Neuronal stem cell (in vitro differentiated cells): ENCODE measurements at regions not wholly inside any gene's neighbourhood (a gene's known extent, or its start where the extent isn't known, plus 50 kb on each side); places are given as distances from the start of the nearest gene placed in this dataset.

Experiments
- DNase-seq: peaks from one replicate; pipeline ENCODE4 v3.0.0-alpha.2; 2013; ENCODE audit warnings: low spot score
- H2AFZ ChIP-seq: one replicate; pipeline ENCODE4 v1.6.1; 2013; ENCODE audit warnings: mild to moderate bottlenecking, low read length, inconsistent platforms
- H2AK5ac ChIP-seq: 2 replicates; pipeline ENCODE4 v1.6.1; 2013; ENCODE audit warnings: low read depth, mild to moderate bottlenecking, inconsistent platforms, low read length, moderate library complexity, mixed read lengths
- H2BK120ac ChIP-seq: 2 replicates; pipeline ENCODE4 v1.6.1; 2013; ENCODE audit warnings: low read depth, mild to moderate bottlenecking, inconsistent platforms, low read length, moderate library complexity, mixed read lengths
- H2BK12ac ChIP-seq: one replicate; pipeline ENCODE4 v1.6.1; 2013; ENCODE audit warnings: low read length, inconsistent platforms
- H2BK15ac ChIP-seq: 2 replicates; pipeline ENCODE4 v1.6.1; 2013; ENCODE audit warnings: mild to moderate bottlenecking, low read length, inconsistent platforms, mixed read lengths
- H2BK5ac ChIP-seq: one replicate; pipeline ENCODE4 v1.6.1; 2013; ENCODE audit warnings: inconsistent platforms, mild to moderate bottlenecking, low read length, moderate library complexity
- H3K14ac ChIP-seq: one replicate; pipeline ENCODE4 v1.6.1; 2013; ENCODE audit warnings: low read length, inconsistent platforms
- H3K18ac ChIP-seq: 2 replicates; pipeline ENCODE4 v1.6.1; 2013; ENCODE audit warnings: low read length, inconsistent platforms
- H3K23ac ChIP-seq: 2 replicates; pipeline ENCODE4 v1.6.1; 2013; ENCODE audit warnings: low read depth, mild to moderate bottlenecking, mixed read lengths, low read length, inconsistent platforms; ENCODE audit not compliant: poor library complexity
- H3K27ac ChIP-seq: replicated peaks from 3 replicates; pipeline ENCODE4 v1.5.1; 2013; ENCODE audit warnings: low read length, inconsistent platforms
- H3K27me3 ChIP-seq, 3 experiments: 2 replicates each; pipeline ENCODE4 v1.6.1; 2013; ENCODE audit warnings: low read length in 3 of 3, mild to moderate bottlenecking in 2 of 3, inconsistent platforms in 1 of 3, low read depth in 1 of 3, mixed read lengths in 1 of 3, moderate library complexity in 1 of 3; ENCODE audit not compliant: control insufficient read depth in 3 of 3, insufficient read depth in 3 of 3
- H3K36me3 ChIP-seq, 2 donors: replicated peaks in 1 of 2; 2 replicates each; pipeline ENCODE4 v1.6.1; 2013; ENCODE audit warnings: low read length in 2 of 2; ENCODE audit not compliant: control insufficient read depth in 2 of 2, insufficient read depth in 2 of 2
- H3K4ac ChIP-seq: 2 replicates; pipeline ENCODE4 v1.6.1; 2013; ENCODE audit warnings: inconsistent platforms, mild to moderate bottlenecking, low read length, moderate library complexity
- H3K4me1 ChIP-seq, 2 donors: 1 replicate in 1 of 2; 2 replicates in 1 of 2; pipeline ENCODE4 v1.6.1; 2013; ENCODE audit warnings: low read length in 2 of 2, low read depth in 1 of 2; ENCODE audit not compliant: control insufficient read depth in 2 of 2, insufficient read depth in 1 of 2
- H3K4me2 ChIP-seq: one replicate; pipeline ENCODE4 v1.6.1; 2013; ENCODE audit warnings: mild to moderate bottlenecking, low read length, inconsistent platforms; ENCODE audit not compliant: insufficient read depth, poor library complexity, severe bottlenecking
- H3K4me3 ChIP-seq, 2 donors: 2 replicates each; pipeline ENCODE4 v1.5.1; 2013; ENCODE audit warnings: low read length in 2 of 2, mild to moderate bottlenecking in 2 of 2, inconsistent platforms in 1 of 2, moderate library complexity in 1 of 2
- H3K79me1 ChIP-seq: one replicate; pipeline ENCODE4 v1.6.1; 2013; ENCODE audit warnings: low read depth, mild to moderate bottlenecking, inconsistent platforms, low read length, moderate library complexity
- H3K9ac ChIP-seq: one replicate; pipeline ENCODE4 v1.6.1; 2013; ENCODE audit warnings: mild to moderate bottlenecking, low read depth, low read length, inconsistent platforms; ENCODE audit not compliant: poor library complexity
- H3K9me3 ChIP-seq, 2 donors: replicated peaks in 1 of 2; 2 replicates each; pipeline versions ENCODE3 to v1.6.1; 2013; ENCODE audit warnings: low read length in 2 of 2, mild to moderate bottlenecking in 2 of 2, inconsistent platforms in 1 of 2, low read depth in 1 of 2, mixed read lengths in 1 of 2, moderate library complexity in 1 of 2; ENCODE audit not compliant: control insufficient read depth in 2 of 2, insufficient read depth in 1 of 2
- H4K8ac ChIP-seq: one replicate; pipeline ENCODE4 v1.6.1; 2013; ENCODE audit warnings: low read depth, mild to moderate bottlenecking, inconsistent platforms, low read length, moderate library complexity
- H4K91ac ChIP-seq: one replicate; pipeline ENCODE4 v1.6.1; 2013; ENCODE audit warnings: low read length, low read depth, mild to moderate bottlenecking, inconsistent platforms; ENCODE audit not compliant: poor library complexity
- whole genome bisulfite sequencing, 2 donors: extraction: QIAGEN DNeasy Blood & Tissue Kit; methylation state at CpG; one replicate each; pipeline ENCODE4 v1.1.7; 2013; ENCODE audit warnings: missing lambda C conversion rate in 2 of 2, mixed read lengths in 1 of 2; ENCODE audit not compliant: insufficient read length in 2 of 2, insufficient replicate concordance in 1 of 2; ENCODE audit errors: extremely low coverage in 2 of 2; 5-methylcytosine and 5-hydroxymethylcytosine counted together

DNA sequence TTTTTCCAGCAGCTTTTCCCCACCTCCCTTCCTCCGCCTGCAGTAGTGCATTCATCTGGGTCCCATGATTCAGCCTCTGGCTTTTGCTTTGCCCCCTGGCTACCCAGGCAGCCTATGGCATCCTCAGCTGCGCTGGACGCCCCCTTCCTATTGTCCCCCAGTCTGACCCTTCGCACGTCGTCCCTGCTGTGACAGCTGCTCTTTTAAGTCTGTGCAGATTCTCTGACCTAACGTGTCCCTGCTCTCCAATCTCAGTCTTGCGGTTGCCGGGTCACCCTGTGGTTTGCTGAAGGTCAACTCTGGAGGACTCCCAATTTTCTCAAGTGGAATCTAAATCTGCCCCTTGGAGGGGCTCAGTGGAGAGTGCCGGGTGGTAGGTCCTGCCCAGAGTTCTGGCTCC is 294.3 kb downstream of the CDC5L start:
- Histone ChIP-seq H3K27me3 (no peaks in the 10 kb centered on the region), H2BK5ac (no peak overlapping the region), H2BK15ac (peak overlapping the region; percentile 5), H3K9me3 (peaks cover 0 to 8% of the 10 kb centered on the region in 2 donors), H3K18ac (peak overlapping the region; percentile 45), H4K91ac (no peak overlapping the region), H3K9ac (no peak overlapping the region), H2BK12ac (no peak overlapping the region), H3K4me2 (no peak overlapping the region), H2AK5ac (no peak overlapping the region), H4K8ac (no peak overlapping the region), H3K23ac (no peak overlapping the region), H3K4ac (no peak overlapping the region), H2BK120ac (no peak overlapping the region), H3K4me1 (peaks cover 9 to 28% of the 10 kb centered on the region in 2 donors), H3K4me3 (no peak overlapping the region), H3K14ac (no peak overlapping the region), H2AFZ (no peak overlapping the region), H3K36me3 (no peaks in the 10 kb centered on the region), H3K79me1 (no peaks in the 10 kb centered on the region), H3K27ac (no peak overlapping the region)
- DNase-seq, result no peak
- WGBS, 2 donors, result no CpG with 5 or more reads among the region's 10 CpGs

DNA sequence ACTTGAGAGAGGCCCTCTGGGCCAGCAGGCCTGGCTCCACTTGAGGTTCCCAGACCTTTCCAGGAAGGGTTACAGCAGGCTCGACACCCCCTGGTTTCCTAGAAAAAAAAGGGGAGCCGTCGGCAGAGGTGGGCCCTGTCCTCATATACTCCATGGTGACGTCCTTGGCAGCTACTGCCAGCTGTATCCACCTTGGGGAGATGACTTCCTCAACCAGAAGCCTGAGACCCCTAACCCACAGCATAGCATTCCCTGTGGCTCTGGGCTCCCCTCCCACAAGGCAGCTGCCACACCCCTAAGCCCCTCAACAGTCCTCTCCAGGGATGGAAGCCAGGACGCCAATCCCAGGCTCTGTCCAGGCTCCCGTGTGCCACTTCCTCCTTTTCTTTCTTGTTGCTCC is 294.8 kb downstream of the CDC5L start:
- Histone ChIP-seq H3K18ac (peak overlapping the region; percentile 50), H3K14ac (no peak overlapping the region), H3K4me2 (no peak overlapping the region), H3K4ac (no peak overlapping the region), H3K27ac (no peak overlapping the region), H3K27me3 (no peaks in the 10 kb centered on the region), H3K79me1 (no peaks in the 10 kb centered on the region), H3K9me3 (peaks cover 0 to 8% of the 10 kb centered on the region in 2 donors), H2BK15ac (peak overlapping the region; percentile 5), H2AFZ (no peak overlapping the region), H3K36me3 (no peaks in the 10 kb centered on the region), H2BK12ac (no peak overlapping the region), H3K23ac (no peak overlapping the region), H4K8ac (no peak overlapping the region), H3K4me3 (no peak overlapping the region), H2AK5ac (peak overlapping the region; percentile 12), H2BK120ac (no peak overlapping the region), H3K4me1 (peaks cover 9 to 28% of the 10 kb centered on the region in 2 donors), H2BK5ac (no peak overlapping the region), H3K9ac (no peak overlapping the region), H4K91ac (peak overlapping the region; percentile 61)
- no CpG with 5 or more reads among the region's 6 CpGs for WGBS, 2 donors
- no peak for DNase-seq

DNA sequence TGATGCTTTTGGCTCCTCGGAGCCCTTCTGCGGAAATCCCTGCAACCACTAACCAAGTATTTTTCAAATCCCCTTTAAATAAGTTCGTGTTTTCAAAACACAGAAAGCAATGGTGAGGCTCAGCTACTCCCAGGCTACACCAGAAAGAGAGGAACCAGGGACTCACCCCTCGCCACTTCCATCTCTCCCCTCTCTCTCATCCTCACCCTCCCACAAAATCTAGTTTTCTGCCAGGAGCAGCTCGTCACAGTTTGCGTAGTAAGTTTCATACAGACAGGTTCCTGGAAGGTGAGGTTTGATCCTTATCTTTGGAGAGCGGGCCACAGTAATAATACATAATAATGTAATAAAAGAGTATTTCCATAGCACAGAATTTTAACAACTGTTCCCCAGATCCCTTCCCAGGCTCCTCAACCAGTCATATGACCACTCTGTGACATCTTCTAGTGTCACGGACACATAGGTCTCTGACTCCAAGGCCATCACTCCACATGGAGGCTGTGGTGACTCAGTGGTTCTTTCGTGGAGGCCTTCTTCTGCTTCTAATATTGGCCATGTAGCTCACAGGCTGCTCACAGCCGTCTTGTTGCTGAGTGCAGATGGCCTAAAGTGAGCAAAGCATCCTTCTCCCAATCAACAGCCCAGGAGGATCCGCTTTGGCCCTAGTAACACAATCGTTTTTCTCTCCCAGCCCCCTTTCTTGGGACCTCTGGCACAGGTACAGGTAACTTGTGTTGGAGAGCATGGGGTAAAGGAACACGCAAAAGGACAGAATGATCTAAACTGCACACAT is 295.7 kb downstream of the CDC5L start:
- Histone ChIP-seq H2BK15ac (no peak overlapping the region), H3K27me3 (no peaks in the 10 kb centered on the region), H3K14ac (no peak overlapping the region), H4K8ac (no peak overlapping the region), H3K4ac (no peak overlapping the region), H2BK5ac (no peak overlapping the region), H3K9me3 (peaks cover 0 to 10% of the 10 kb centered on the region in 2 donors), H2BK120ac (no peak overlapping the region), H3K36me3 (no peaks in the 10 kb centered on the region), H3K4me3 (no peak overlapping the region), H3K79me1 (no peaks in the 10 kb centered on the region), H3K18ac (no peak overlapping the region), H2AFZ (no peak overlapping the region), H3K4me1 (peaks cover 9 to 28% of the 10 kb centered on the region in 2 donors), H3K23ac (no peak overlapping the region), H3K4me2 (no peak overlapping the region), H4K91ac (no peak overlapping the region), H2AK5ac (no peak overlapping the region), H2BK12ac (no peak overlapping the region), H3K27ac (no peak overlapping the region), H3K9ac (no peak overlapping the region)
- WGBS, 2 donors, result no CpG with 5 or more reads among the region's 13 CpGs
- DNase-seq, result no peak

DNA sequence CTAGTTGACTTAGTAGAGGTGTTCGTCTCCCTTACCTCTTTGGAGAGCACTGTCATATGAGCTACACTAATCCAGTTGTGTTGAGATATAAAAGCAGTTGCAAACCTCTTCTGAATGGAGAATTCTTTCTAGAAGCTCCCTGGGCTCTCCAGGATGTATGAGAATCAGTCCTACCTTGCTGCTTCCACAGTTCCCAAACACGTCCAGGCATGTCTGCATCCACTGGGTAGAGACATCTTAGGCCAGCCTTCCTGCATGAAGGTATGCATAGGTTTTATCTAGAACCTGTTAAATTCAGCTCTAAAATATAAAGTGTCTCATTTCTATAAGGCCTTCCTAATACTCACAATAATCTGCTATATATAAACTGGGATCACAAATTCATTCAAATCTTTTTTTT is 297.7 kb downstream of the CDC5L start:
- Histone ChIP-seq H2BK5ac (no peak overlapping the region), H3K4ac (no peak overlapping the region), H3K18ac (no peak overlapping the region), H3K14ac (no peak overlapping the region), H2AFZ (no peak overlapping the region), H3K4me2 (no peak overlapping the region), H2AK5ac (no peak overlapping the region), H3K23ac (no peak overlapping the region), H3K9me3 (peaks cover 0 to 21% of the 10 kb centered on the region in 2 donors), H3K27me3 (no peaks in the 10 kb centered on the region), H3K4me3 (no peak overlapping the region), H2BK12ac (no peak overlapping the region), H3K9ac (no peak overlapping the region), H2BK120ac (no peak overlapping the region), H3K79me1 (no peaks in the 10 kb centered on the region), H3K4me1 (peaks cover 9 to 22% of the 10 kb centered on the region in 2 donors), H3K27ac (no peak overlapping the region), H4K91ac (no peak overlapping the region), H2BK15ac (no peak overlapping the region), H4K8ac (no peak overlapping the region), H3K36me3 (no peaks in the 10 kb centered on the region)
- DNase-seq, result no peak
- WGBS, 2 donors, result no CpG with 5 or more reads among the region's 2 CpGs
